Retinal pigment epithelial cell (primary cell): ENCODE measurements at regions not wholly inside any gene's neighbourhood (a gene's known extent, or its start where the extent isn't known, plus 50 kb on each side); places are given as distances from the start of the nearest gene placed in this dataset.

Experiments used
- DNase-seq: peaks from one replicate; pipeline ENCODE4 v3.0.0-alpha.2; 2010; ENCODE audit warnings: low read depth
- H3K4me3 ChIP-seq: 2 replicates; pipeline ENCODE4 v1.5.1; 2011; ENCODE audit warnings: mild to moderate bottlenecking, low read length, control low read depth, moderate library complexity
- TF ChIP-seq, protein P1 (sequence below): conservative IDR thresholded peaks from 2 replicates; pipeline ENCODE4 v1.5.1; 2011; ENCODE audit warnings: low read depth, low read length, control low read depth, inconsistent platforms

DNA sequence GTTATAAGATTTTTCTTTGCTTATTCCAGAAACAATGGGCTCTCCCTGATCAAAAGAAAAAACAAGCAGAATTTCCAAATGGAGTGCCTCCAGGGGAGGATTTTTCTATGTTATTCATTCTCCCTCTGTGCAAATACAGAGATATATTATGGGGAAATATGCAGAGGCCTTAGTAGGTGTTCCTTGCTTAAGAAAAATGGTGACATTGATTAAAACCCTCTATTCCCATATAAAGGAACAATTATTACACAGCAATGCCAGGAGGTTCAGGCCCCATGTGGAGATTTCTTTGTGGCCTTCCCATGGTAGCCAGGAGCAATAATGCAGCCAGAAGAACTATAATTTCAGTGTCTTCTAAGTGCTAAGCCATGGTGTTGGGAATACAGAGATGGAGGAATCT lies 255.9 kb upstream of the CXCR4 start:
- TF ChIP-seq, protein P1, sequence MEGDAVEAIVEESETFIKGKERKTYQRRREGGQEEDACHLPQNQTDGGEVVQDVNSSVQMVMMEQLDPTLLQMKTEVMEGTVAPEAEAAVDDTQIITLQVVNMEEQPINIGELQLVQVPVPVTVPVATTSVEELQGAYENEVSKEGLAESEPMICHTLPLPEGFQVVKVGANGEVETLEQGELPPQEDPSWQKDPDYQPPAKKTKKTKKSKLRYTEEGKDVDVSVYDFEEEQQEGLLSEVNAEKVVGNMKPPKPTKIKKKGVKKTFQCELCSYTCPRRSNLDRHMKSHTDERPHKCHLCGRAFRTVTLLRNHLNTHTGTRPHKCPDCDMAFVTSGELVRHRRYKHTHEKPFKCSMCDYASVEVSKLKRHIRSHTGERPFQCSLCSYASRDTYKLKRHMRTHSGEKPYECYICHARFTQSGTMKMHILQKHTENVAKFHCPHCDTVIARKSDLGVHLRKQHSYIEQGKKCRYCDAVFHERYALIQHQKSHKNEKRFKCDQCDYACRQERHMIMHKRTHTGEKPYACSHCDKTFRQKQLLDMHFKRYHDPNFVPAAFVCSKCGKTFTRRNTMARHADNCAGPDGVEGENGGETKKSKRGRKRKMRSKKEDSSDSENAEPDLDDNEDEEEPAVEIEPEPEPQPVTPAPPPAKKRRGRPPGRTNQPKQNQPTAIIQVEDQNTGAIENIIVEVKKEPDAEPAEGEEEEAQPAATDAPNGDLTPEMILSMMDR, result no peak
- DNase-seq, result no peak
- H3K4me3 ChIP-seq, result no peak overlapping the region

DNA sequence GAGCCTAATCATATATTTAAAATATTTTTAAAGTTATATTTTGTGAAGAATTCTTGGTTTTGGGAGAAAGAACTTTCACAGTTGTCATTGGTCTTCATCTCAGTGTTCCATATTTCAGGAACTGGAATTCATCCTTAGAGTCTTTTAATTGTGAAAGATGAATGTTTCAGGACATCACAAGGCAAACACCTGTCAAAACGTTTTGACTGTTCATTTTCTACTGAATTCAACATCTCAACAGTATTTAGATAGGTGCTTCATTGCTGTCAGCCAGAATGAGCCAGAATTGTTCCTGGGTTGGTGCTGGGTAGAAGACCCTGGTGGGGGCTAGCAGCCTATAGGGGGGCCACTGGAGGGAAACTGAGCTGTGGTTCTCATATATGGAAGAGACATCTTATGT lies 255.1 kb upstream of the CXCR4 start:
- TF ChIP-seq, protein P1, result no peak
- DNase-seq, result no peak
- H3K4me3 ChIP-seq, result no peak overlapping the region

DNA sequence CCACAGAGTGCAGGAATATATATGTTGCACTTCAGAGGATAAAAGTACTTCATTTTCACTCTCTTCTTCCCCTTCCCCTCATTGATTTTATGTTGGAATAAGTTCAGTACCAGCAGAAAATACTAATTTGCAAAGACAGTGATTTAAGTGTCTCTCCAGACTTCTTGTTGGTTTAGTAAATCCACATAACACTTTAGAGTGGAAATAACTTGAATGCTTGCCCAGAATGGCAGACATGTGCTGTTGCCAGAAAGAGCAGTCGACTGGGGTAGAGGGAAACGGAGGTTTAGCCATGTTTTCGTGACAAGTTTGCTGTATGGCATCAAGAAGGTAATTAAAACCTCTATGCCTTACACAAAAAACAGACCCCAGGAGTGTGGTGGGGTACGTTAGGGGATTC lies 246.0 kb upstream of the CXCR4 start:
- DNase-seq, result peak; percentile 39
- TF ChIP-seq, protein P1, result no peak
- no peak overlapping the region for H3K4me3 ChIP-seq

DNA sequence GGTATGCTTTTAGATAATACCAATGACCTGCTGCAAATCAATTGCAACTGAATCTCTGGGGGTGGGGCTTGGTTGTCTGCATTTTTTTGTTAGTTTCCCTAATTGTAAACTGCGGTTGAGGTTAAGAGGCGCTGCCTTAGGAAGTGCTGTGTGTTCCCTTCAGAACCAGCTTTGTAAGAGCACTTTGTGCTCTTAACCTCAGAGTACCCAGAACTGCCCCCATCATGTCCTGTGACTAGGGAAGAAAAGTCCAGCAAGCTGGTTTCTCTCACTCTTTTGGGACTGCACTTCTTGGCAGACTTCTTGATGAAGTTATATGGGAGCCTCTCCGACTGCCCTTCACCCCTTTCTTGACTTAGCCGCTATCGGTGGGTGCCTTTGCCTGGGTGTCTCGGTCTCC lies 245.5 kb upstream of the CXCR4 start:
- TF ChIP-seq, protein P1, result no peak
- DNase-seq, result no peak
- H3K4me3 ChIP-seq, result no peak overlapping the region

DNA sequence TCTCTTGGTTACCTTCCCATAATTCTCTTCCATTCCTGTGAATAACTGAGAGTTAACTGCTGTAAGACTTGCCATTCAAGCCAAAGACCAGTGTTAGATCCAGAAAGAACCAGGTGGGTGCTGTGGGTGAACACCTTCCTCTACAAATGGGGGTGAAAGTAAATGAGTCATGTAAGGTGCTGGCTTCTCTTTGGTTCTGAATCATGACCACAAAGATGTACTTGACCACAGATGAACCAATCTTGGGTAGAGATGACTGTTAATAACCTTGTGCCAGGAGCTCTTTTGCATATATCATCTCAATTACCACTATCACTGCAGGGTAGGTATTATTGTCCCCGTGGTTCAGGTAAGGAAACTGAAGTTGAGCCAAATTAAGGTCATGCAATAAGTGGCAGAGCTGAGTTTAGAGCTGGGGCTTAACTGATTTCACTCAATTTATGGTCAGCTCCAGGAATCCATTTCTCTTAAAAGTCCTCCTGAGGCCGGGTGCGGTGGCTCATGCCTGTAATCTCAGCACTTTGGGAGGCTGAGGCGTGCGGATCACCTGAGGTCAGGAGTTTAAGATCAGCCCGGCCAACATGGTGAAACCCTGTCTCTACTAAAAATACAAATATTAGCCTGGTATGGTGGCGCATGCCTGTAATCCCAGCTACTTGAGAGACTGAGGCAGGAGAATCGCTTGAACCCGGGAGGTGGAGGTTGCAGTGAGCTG lies 244.9 kb upstream of the CXCR4 start:
- no peak overlapping the region for H3K4me3 ChIP-seq
- TF ChIP-seq, protein P1, result no peak
- no peak for DNase-seq

DNA sequence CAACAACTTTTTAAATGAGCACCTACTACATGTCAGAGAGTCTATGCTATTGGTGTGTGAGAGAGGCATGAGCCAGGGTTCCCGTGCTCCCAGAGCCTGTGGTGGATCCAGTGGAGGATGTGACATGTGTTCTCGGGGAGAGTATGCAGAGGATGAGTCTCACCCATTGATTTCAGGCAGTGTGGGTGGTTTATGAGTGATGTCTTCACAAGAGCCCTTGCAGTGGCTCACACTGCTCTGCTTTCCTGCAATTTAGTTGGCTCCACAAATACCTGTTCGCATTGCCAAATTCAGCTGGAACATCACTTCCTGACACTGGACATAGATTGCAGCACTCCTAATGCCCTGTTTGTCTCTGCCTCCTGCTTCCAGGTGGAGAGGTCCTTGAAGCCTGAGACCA lies 243.6 kb upstream of the CXCR4 start:
- H3K4me3 ChIP-seq, result no peak overlapping the region
- TF ChIP-seq, protein P1, result no peak
- no peak for DNase-seq

DNA sequence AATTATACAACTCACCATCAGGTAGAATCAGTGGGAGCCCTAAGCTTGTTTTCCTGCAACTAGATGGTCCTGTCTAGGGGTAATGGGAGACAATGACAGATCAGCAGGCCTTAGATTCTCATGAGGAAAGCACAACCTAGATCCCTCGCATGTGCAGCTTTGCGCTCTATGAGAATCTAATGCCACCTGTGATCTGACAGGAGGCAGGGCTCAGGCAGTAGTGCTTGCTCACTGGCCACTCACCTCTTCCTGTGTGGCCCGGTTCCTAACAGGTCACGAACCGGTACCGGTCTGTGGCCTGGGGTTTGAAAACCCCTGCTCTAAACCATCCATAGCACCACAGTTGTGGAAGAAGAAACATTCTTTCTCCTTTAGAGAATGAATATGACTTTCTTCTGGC lies 242.8 kb upstream of the CXCR4 start:
- TF ChIP-seq, protein P1, result no peak
- H3K4me3 ChIP-seq, result no peak overlapping the region
- no peak for DNase-seq
